Osteocyte (in vitro differentiated cells): ENCODE measurements at regions not wholly inside any gene's neighbourhood (a gene's known extent, or its start where the extent isn't known, plus 50 kb on each side); places are given as distances from the start of the nearest gene placed in this dataset.

Experiments
- DNase-seq: peaks from one replicate; pipeline ENCODE4 v3.0.0; 2021; ENCODE audit warnings: mixed read lengths; ENCODE audit not compliant: unreplicated experiment; ENCODE audit errors: extremely low spot score
- H3K27ac Mint-ChIP-seq: one replicate; pipeline ENCODE4 v1.8.0; 2021; ENCODE audit warnings: mild to moderate bottlenecking, mixed read lengths; ENCODE audit not compliant: unreplicated experiment
- H3K27me3 Mint-ChIP-seq: one replicate; pipeline ENCODE4 v1.8.0; 2021; ENCODE audit warnings: mixed read lengths; ENCODE audit not compliant: unreplicated experiment
- H3K36me3 Mint-ChIP-seq: one replicate; pipeline ENCODE4 v1.8.0; 2021; ENCODE audit warnings: mixed read lengths; ENCODE audit not compliant: unreplicated experiment
- H3K4me1 Mint-ChIP-seq: one replicate; pipeline ENCODE4 v1.8.0; 2021; ENCODE audit warnings: mixed read lengths; ENCODE audit not compliant: unreplicated experiment
- H3K4me3 Mint-ChIP-seq: one replicate; pipeline ENCODE4 v1.8.0; 2021; ENCODE audit warnings: mild to moderate bottlenecking, moderate library complexity, mixed read lengths; ENCODE audit not compliant: unreplicated experiment
- H3K9me3 Mint-ChIP-seq: one replicate; pipeline ENCODE4 v1.8.0; 2021; ENCODE audit warnings: mixed read lengths; ENCODE audit not compliant: unreplicated experiment
- TF ChIP-seq, protein P1 (sequence below): fragments of 200-600 bp; sonication (generic); IDR thresholded peaks from 2 replicates; pipeline ENCODE4 v1.5.0; 2021; ENCODE audit warnings: antibody characterized with exemption, mild to moderate bottlenecking, moderate library complexity

DNA sequence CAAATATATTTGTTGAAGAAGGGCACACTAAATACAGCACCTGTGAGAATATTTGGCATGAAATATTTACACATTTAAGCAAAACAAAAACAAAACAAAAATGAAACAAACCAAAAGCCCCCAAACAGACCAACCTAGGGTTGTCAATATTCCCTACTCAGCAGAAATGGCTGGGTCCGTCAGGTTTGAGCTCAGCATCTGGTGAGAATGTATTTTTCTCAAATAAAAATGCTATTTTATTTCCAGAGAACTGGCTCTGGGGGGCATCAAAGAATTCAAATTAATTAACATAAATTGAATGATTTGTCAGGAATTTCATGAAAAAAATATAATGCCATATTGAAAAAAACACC is 142.8 kb upstream of the COL5A1 start:
- DNase-seq, result no peak
- no peaks in the 10 kb centered on the region for H3K27me3 Mint-ChIP-seq
- no peak overlapping the region for H3K4me3 Mint-ChIP-seq
- TF ChIP-seq, protein P1, sequence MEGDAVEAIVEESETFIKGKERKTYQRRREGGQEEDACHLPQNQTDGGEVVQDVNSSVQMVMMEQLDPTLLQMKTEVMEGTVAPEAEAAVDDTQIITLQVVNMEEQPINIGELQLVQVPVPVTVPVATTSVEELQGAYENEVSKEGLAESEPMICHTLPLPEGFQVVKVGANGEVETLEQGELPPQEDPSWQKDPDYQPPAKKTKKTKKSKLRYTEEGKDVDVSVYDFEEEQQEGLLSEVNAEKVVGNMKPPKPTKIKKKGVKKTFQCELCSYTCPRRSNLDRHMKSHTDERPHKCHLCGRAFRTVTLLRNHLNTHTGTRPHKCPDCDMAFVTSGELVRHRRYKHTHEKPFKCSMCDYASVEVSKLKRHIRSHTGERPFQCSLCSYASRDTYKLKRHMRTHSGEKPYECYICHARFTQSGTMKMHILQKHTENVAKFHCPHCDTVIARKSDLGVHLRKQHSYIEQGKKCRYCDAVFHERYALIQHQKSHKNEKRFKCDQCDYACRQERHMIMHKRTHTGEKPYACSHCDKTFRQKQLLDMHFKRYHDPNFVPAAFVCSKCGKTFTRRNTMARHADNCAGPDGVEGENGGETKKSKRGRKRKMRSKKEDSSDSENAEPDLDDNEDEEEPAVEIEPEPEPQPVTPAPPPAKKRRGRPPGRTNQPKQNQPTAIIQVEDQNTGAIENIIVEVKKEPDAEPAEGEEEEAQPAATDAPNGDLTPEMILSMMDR, result no peak
- no peaks in the 10 kb centered on the region for H3K9me3 Mint-ChIP-seq
- no peak overlapping the region for H3K27ac Mint-ChIP-seq
- H3K4me1 Mint-ChIP-seq, result peaks cover 28% of the 10 kb centered on the region
- no peaks in the 10 kb centered on the region for H3K36me3 Mint-ChIP-seq

DNA sequence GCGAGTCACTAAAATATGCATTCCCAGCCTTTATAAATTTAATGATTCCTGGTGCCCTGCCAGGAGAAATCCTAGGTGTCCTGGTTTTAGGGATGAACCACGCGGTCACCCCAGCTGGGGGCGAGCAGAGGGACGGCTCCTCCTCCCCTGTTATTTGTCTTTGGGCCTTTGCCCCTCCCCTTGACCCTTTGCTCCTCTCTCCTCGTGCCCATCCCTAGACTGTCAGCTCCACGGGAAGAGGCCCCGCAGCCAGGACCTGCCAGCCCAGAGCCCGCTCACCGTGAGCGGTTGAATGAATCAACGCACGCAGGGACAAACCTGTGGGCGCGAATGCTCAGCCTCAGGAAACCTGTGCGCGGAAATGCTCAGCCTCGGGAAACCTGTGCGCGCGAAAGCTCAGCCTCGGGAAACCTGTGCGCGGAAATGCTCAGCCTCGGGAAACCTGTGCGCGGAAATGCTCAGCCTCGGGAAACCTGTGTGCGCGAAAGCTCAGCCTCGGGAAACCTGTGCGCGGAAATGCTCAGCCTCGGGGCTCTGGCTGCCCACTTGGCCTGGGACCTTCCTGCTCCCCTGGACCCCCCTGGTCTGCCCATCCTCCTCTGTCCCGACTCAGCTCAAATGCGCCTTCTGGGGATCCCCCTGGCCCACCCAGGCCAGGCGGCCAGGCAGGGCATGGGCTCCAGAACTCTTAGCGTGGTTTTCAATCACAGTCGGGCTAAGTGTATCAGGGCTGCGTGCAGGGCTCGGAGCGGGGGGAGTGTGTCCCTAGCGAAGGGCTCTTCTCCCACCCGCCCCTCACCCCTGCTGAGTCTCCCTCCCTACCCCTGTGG is 140.5 kb upstream of the COL5A1 start:
- TF ChIP-seq, protein P1, result no peak
- Mint-ChIP-seq H3K9me3 (no peaks in the 10 kb centered on the region), H3K27me3 (no peaks in the 10 kb centered on the region), H3K36me3 (peaks cover 2% of the 10 kb centered on the region), H3K4me1 (peaks cover 28% of the 10 kb centered on the region), H3K4me3 (no peak overlapping the region), H3K27ac (no peak overlapping the region)
- DNase-seq, result no peak

DNA sequence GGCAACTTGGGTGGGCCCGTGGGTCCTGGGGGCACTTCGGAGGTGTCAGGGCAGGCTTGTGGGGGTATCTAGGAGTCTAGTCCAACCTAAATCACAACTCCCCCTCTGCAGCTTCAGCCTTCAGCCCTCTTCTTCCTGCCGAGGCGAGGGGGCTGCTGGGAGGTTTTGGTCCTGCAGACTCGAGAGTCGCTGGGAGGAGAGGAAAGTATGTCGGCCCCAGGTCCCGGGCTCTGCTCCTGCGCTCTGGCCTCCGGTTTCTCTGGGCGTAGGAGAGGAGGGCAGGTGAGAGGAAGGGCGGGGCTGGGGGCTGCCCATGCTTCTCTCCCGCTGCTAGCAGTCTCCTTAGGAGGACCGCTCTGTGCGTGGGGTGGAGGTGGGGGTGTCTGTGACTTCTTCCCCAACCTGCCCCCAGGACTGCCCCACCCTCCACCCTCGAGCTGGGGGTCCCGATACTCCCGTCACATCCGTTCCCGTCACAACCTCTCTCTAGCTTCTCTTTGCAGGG is 139.8 kb upstream of the COL5A1 start:
- Mint-ChIP-seq H3K9me3 (no peaks in the 10 kb centered on the region), H3K4me1 (peaks cover 25% of the 10 kb centered on the region), H3K27me3 (no peaks in the 10 kb centered on the region), H3K4me3 (no peak overlapping the region), H3K36me3 (peaks cover 2% of the 10 kb centered on the region), H3K27ac (no peak overlapping the region)
- TF ChIP-seq, protein P1, result no peak
- no peak for DNase-seq

DNA sequence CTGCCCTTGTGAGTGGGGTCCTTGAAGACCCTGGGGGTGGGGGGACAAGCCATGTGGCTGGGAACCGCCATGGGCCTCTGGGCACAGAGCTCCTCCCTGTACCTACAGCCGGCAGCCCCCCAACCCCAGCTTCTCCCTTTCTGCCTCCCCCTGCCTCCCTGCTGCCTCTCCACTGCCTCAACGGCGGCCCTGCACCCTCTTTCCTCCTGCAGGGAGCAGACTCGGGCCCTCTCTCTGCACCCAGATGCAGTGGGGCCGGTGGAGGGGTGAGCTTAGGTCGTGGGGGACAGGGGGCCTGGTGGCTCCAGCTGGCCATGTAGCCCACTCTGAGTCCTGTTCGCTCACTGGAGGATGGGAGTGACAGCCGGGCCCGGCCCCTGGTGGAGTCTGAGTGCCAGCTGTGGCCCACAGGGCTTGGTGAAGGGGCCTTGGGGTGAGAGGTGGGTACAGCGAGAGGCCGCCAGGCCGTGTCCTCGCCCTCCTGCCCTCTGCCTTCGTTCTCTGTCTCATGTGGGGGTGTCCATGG is 139.3 kb upstream of the COL5A1 start:
- Mint-ChIP-seq H3K4me3 (peak overlapping the region; percentile 26), H3K9me3 (no peaks in the 10 kb centered on the region), H3K27me3 (no peaks in the 10 kb centered on the region), H3K27ac (peak overlapping the region; percentile 90), H3K36me3 (peaks cover 2% of the 10 kb centered on the region), H3K4me1 (peaks cover 20% of the 10 kb centered on the region)
- TF ChIP-seq, protein P1, result no peak
- no peak for DNase-seq

DNA sequence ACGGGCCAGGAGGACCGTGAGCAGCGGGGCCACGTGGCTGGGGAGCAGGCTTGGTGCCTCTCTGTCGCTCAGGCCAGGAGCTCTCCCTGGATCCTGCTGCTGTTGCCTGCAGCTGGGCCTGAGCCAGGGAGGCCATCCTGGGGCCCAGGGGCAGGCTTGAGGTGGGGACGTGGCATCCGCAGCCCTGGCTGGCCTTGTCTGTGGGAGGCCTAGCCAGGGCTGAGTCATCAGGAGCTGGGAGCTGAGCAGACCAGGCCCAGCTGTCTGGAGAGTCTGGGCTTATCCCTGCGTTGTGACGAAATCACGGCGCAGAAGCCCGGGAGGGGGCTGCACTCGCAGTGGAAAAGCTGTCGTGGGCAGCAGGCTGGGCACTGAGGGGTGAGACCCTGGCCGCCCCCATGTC is 138.8 kb upstream of the COL5A1 start:
- Mint-ChIP-seq H3K27ac (peak overlapping the region; percentile 90), H3K9me3 (no peaks in the 10 kb centered on the region), H3K4me3 (peak overlapping the region; percentile 26), H3K36me3 (peaks cover 2% of the 10 kb centered on the region), H3K27me3 (no peaks in the 10 kb centered on the region), H3K4me1 (peaks cover 17% of the 10 kb centered on the region)
- peak; percentile 95 for DNase-seq
- TF ChIP-seq, protein P1, result no peak
